DOHH2 (cell line): ENCODE measurements at regions not wholly inside any gene's neighbourhood (a gene's known extent, or its start where the extent isn't known, plus 50 kb on each side); places are given as distances from the start of the nearest gene placed in this dataset.

Experiments used
- EZH2phosphoT487 ChIP-seq: fragments of 200-600 bp; sonication (generic); IDR thresholded peaks from 2 replicates; pipeline ENCODE4 v1.6.1; 2017; ENCODE audit warnings: borderline replicate concordance, mild to moderate bottlenecking, antibody characterized with exemption, low read length, moderate library complexity, mixed read lengths
- TF ChIP-seq, protein P1 (sequence below): fragments of 200-600 bp; sonication (generic); IDR thresholded peaks from one replicate; pipeline ENCODE4 v1.5.1; 2014; ENCODE audit warnings: antibody characterized with exemption, mild to moderate bottlenecking, low read depth, low read length; ENCODE audit not compliant: poor library complexity, severe bottlenecking

DNA sequence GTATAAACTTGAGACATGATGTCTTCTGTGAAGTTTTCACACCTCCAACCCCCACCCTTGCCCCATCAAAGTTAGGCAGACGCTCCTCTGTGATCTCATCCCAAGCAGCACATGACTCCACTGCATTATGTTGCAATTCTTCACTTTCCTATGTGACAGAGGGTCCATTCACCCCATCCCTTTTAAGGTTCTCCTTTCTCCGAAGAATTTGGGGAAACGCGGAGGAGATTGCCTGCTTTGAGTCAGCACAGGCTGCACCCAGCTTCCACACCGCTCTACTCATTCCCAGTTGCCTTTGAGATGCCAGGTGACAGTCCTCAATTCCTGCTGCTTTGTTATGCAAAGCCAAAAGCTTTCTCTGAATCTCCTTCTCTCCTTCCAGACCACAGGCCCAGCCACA is 61.8 kb downstream of the PHLDA1 start:
- TF ChIP-seq, protein P1, sequence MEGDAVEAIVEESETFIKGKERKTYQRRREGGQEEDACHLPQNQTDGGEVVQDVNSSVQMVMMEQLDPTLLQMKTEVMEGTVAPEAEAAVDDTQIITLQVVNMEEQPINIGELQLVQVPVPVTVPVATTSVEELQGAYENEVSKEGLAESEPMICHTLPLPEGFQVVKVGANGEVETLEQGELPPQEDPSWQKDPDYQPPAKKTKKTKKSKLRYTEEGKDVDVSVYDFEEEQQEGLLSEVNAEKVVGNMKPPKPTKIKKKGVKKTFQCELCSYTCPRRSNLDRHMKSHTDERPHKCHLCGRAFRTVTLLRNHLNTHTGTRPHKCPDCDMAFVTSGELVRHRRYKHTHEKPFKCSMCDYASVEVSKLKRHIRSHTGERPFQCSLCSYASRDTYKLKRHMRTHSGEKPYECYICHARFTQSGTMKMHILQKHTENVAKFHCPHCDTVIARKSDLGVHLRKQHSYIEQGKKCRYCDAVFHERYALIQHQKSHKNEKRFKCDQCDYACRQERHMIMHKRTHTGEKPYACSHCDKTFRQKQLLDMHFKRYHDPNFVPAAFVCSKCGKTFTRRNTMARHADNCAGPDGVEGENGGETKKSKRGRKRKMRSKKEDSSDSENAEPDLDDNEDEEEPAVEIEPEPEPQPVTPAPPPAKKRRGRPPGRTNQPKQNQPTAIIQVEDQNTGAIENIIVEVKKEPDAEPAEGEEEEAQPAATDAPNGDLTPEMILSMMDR: no peak
- no peak for TF ChIP-seq EZH2phosphoT487
